ENCODE measurements at regions not wholly inside any gene's neighbourhood (a gene's known extent, or its start where the extent isn't known, plus 50 kb on each side); places are given as distances from the start of the nearest gene placed in this dataset.
A peak's percentile ranks its signal among the peaks of the same experiment; 100 is the strongest.

GRCh38 chr5:171701100-171701541 is 84.5 kb upstream of the SMIM23 start:
- peak in 1 of 2 donors; percentile 51 for DNase-seq (ENCODE audit: low read depth in 1 of 2, low spot score in 1 of 2)
- Histone ChIP-seq H3K4me1 (ENCODE audit: low read depth) (peaks cover 24% of the 10 kb centered on the region), H3K4me3 (no peak overlapping the region), H3K27me3 (no peaks in the 10 kb centered on the region), H3K9me3 (ENCODE audit: low read depth) (no peaks in the 10 kb centered on the region), H3K36me3 (no peaks in the 10 kb centered on the region), H3K27ac (peak overlapping the region; percentile 69)
- TF ChIP-seq CTCF (IDR thresholded peaks at IDR 0.05; ENCODE audit: low read depth, low read length), result no peak

GRCh38 chr5:171702135-171702770 is 83.4 kb upstream of the SMIM23 start:
- Histone ChIP-seq H3K27ac (peak overlapping the region; percentile 69), H3K9me3 (ENCODE audit: low read depth) (no peaks in the 10 kb centered on the region), H3K36me3 (no peaks in the 10 kb centered on the region), H3K27me3 (no peaks in the 10 kb centered on the region), H3K4me3 (no peak overlapping the region), H3K4me1 (ENCODE audit: low read depth) (peaks cover 24% of the 10 kb centered on the region)
- TF ChIP-seq CTCF (IDR thresholded peaks at IDR 0.05; ENCODE audit: low read depth, low read length), result no peak
- no peak for DNase-seq (ENCODE audit: low read depth in 1 of 2, low spot score in 1 of 2)

GRCh38 chr5:171703146-171703545 is 82.5 kb upstream of the SMIM23 start:
- H3K27ac ChIP-seq, result no peak overlapping the region
- no peaks in the 10 kb centered on the region for H3K9me3 ChIP-seq (ENCODE audit: low read depth)
- no peak for TF ChIP-seq CTCF (IDR thresholded peaks at IDR 0.05; ENCODE audit: low read depth, low read length)
- DNase-seq (ENCODE audit: low read depth in 1 of 2, low spot score in 1 of 2), result no peak
- no peaks in the 10 kb centered on the region for H3K27me3 ChIP-seq
- no peaks in the 10 kb centered on the region for H3K36me3 ChIP-seq
- H3K4me3 ChIP-seq, result no peak overlapping the region
- peaks cover 24% of the 10 kb centered on the region for H3K4me1 ChIP-seq (ENCODE audit: low read depth)

- no peak for TF ChIP-seq CTCF (IDR thresholded peaks at IDR 0.05; ENCODE audit: low read depth, low read length)
- peaks cover 19% of the 10 kb centered on the region for H3K4me1 ChIP-seq (ENCODE audit: low read depth)
- no peak overlapping the region for H3K27ac ChIP-seq
- no peaks in the 10 kb centered on the region for H3K36me3 ChIP-seq
- no peak for DNase-seq (ENCODE audit: low read depth in 1 of 2, low spot score in 1 of 2)
- no peak overlapping the region for H3K4me3 ChIP-seq
- no peaks in the 10 kb centered on the region for H3K27me3 ChIP-seq
- H3K9me3 ChIP-seq (ENCODE audit: low read depth), result no peaks in the 10 kb centered on the region
Observed at GRCh38 chr5:171705036-171705435, 80.6 kb upstream of the SMIM23 start.

GRCh38 chr5:171705830-171706468 is 79.7 kb upstream of the SMIM23 start:
- Histone ChIP-seq H3K4me1 (ENCODE audit: low read depth) (peaks cover 10% of the 10 kb centered on the region), H3K27me3 (no peaks in the 10 kb centered on the region), H3K27ac (no peak overlapping the region), H3K4me3 (no peak overlapping the region), H3K9me3 (ENCODE audit: low read depth) (no peaks in the 10 kb centered on the region), H3K36me3 (no peaks in the 10 kb centered on the region)
- DNase-seq (ENCODE audit: low read depth in 1 of 2, low spot score in 1 of 2), result no peak
- TF ChIP-seq CTCF (IDR thresholded peaks at IDR 0.05; ENCODE audit: low read depth, low read length), result no peak

Measured in cardiac muscle cell (in vitro differentiated cells and primary cell).